Prostate gland (tissue), 2 donors: ENCODE measurements at regions not wholly inside any gene's neighbourhood (a gene's known extent, or its start where the extent isn't known, plus 50 kb on each side); places are given as distances from the start of the nearest gene placed in this dataset.
"Not testable (repeated sequence)": the region's sequence is repeated elsewhere in the genome, so short reads cannot be mapped to it uniquely, and the experiment has no call there.

Source experiments
- DNase-seq: peaks from one replicate; pipeline ENCODE4 v3.0.0-alpha.2; 2019; ENCODE audit warnings: low spot score
- H3K27ac ChIP-seq, 2 donors: fragments of 200-600 bp; sonication (generic); 2 replicates each; pipeline ENCODE4 v1.5.1; 2017 to 2019
- H3K27me3 ChIP-seq: fragments of 200-600 bp; sonication (generic); replicated peaks from 2 replicates; pipeline ENCODE4 v1.5.1; 2019; ENCODE audit not compliant: insufficient read depth
- H3K36me3 ChIP-seq, 2 donors: fragments of 200-600 bp; sonication (generic); 1 replicate in 1 of 2; 2 replicates in 1 of 2; pipeline versions ENCODE4 v1.5.1 to v1.8.1; 2017 to 2019
- H3K4me1 ChIP-seq: fragments of 200-600 bp; sonication (generic); replicated peaks from 2 replicates; pipeline ENCODE4 v1.5.1; 2019
- H3K4me3 ChIP-seq, 2 donors: fragments of 200-600 bp; sonication (generic); 2 replicates each; pipeline ENCODE4 v1.5.1; 2017 to 2019
- H3K9me3 ChIP-seq: fragments of 200-600 bp; sonication (generic); 2 replicates; pipeline ENCODE4 v1.5.1; 2017
- CTCF ChIP-seq, 4 experiments: fragments of 200-600 bp in 2 of 4; fragments of 450-650 bp in 2 of 4; sonication (generic) in 2 of 4; IDR thresholded peaks; 1 replicate in 3 of 4; 2 replicates in 1 of 4; pipeline ENCODE4 v1.5.1; 2016 to 2019; ENCODE audit warnings: antibody characterized with exemption in 4 of 4, mild to moderate bottlenecking in 2 of 4, moderate library complexity in 2 of 4
- POLR2A ChIP-seq: fragments of 450-650 bp; IDR thresholded peaks from one replicate; pipeline ENCODE4 v1.6.1; 2016; ENCODE audit warnings: antibody characterized with exemption, mild to moderate bottlenecking
- POLR2AphosphoS5 ChIP-seq: sonication (generic); formaldehyde crosslinking; IDR thresholded peaks from one replicate; pipeline ENCODE4 v1.6.1; 2017; ENCODE audit warnings: antibody characterized with exemption
- WGBS: methylation state at CpG from one replicate; pipeline ENCODE4 v1.1.5; 2018; 5-methylcytosine and 5-hydroxymethylcytosine counted together
- intact Hi-C: fragments of 100-400 bp; cut with DNase I; formaldehyde crosslinking; loops from one replicate; pipeline ENCODE4 v1.14.2; 2022

GRCh38 chr13:54709546-54709945, 1680.9 kb downstream of the OLFM4 start:
- Histone ChIP-seq H3K4me3 (no peak overlapping the region), H3K27me3 (no peaks in the 10 kb centered on the region), H3K9me3 (no peaks in the 10 kb centered on the region), H3K4me1 (no peaks in the 10 kb centered on the region), H3K36me3 (no peaks in the 10 kb centered on the region), H3K27ac (no peak overlapping the region)
- DNase-seq: no peak
- intact Hi-C loops: no loop called here
- TF ChIP-seq POLR2A (no peak), CTCF (IDR thresholded peaks at IDR 0.05) (no peak), POLR2AphosphoS5 (no peak)

GRCh38 chr13:54733639-54734038, 1705.0 kb downstream of the OLFM4 start:
- no peak for DNase-seq
- 48% methylated on average over 5 of the region's 5 CpGs for WGBS
- H3K27me3 ChIP-seq: no peaks in the 10 kb centered on the region
- H3K9me3 ChIP-seq: no peaks in the 10 kb centered on the region
- intact Hi-C loops: no loop called here
- H3K27ac ChIP-seq: no peak overlapping the region
- H3K4me1 ChIP-seq: no peaks in the 10 kb centered on the region
- TF ChIP-seq CTCF (IDR thresholded peaks at IDR 0.05): no peak
- no peak for TF ChIP-seq POLR2A
- no peak for TF ChIP-seq POLR2AphosphoS5
- H3K36me3 ChIP-seq: no peaks in the 10 kb centered on the region
- H3K4me3 ChIP-seq: no peak overlapping the region

GRCh38 chr13:54737211-54737610, 1708.6 kb downstream of the OLFM4 start:
- H3K27ac ChIP-seq, H3K9me3 ChIP-seq, H3K27me3 ChIP-seq, H3K36me3 ChIP-seq, H3K4me3 ChIP-seq, intact Hi-C loops, H3K4me1 ChIP-seq, DNase-seq: not testable (repeated sequence)
- 99% methylated on average over 7 of the region's 21 CpGs for WGBS

- Histone ChIP-seq H3K27me3 (no peaks in the 10 kb centered on the region), H3K4me1 (no peaks in the 10 kb centered on the region), H3K27ac (no peak overlapping the region), H3K9me3 (no peaks in the 10 kb centered on the region), H3K36me3 (no peaks in the 10 kb centered on the region), H3K4me3 (no peak overlapping the region)
- TF ChIP-seq POLR2A (no peak), POLR2AphosphoS5 (no peak), CTCF (IDR thresholded peaks at IDR 0.05) (no peak)
- no peak for DNase-seq
- intact Hi-C loops: no loop called here
Observed at GRCh38 chr13:54742984-54743383, 1714.4 kb downstream of the OLFM4 start.

GRCh38 chr13:54744747-54745146, 1716.1 kb downstream of the OLFM4 start:
- Histone ChIP-seq H3K27me3 (no peaks in the 10 kb centered on the region), H3K4me3 (no peak overlapping the region), H3K27ac (no peak overlapping the region), H3K9me3 (no peaks in the 10 kb centered on the region), H3K4me1 (no peaks in the 10 kb centered on the region), H3K36me3 (no peaks in the 10 kb centered on the region)
- no peak for TF ChIP-seq POLR2A
- TF ChIP-seq POLR2AphosphoS5: no peak
- TF ChIP-seq CTCF (IDR thresholded peaks at IDR 0.05): no peak
- DNase-seq: no peak
- intact Hi-C loops: no loop called here

GRCh38 chr13:54750521-54750920, 1721.9 kb downstream of the OLFM4 start:
- H3K27ac ChIP-seq: no peak overlapping the region
- no peaks in the 10 kb centered on the region for H3K4me1 ChIP-seq
- 55% methylated on average over 3 of the region's 3 CpGs for WGBS
- no peaks in the 10 kb centered on the region for H3K27me3 ChIP-seq
- intact Hi-C loops: no loop called here
- H3K9me3 ChIP-seq: no peaks in the 10 kb centered on the region
- DNase-seq: no peak
- H3K36me3 ChIP-seq: no peaks in the 10 kb centered on the region
- H3K4me3 ChIP-seq: no peak overlapping the region
- TF ChIP-seq CTCF (IDR thresholded peaks at IDR 0.05) (no peak), POLR2AphosphoS5 (no peak), POLR2A (no peak)
